Eye (tissue), 1 donor: ENCODE measurements at regions not wholly inside any gene's neighbourhood (a gene's known extent, or its start where the extent isn't known, plus 50 kb on each side); places are given as distances from the start of the nearest gene placed in this dataset.
A peak's percentile ranks its signal among the peaks of the same experiment; 100 is the strongest.
"Not testable (repeated sequence)": the region's sequence is repeated elsewhere in the genome, so short reads cannot be mapped to it uniquely, and the experiment has no call there.

ENCODE experiments used
- DNase-seq: peaks from one replicate; pipeline ENCODE4 v3.0.0-alpha.2; 2015

- DNase-seq = no peak
These were observed 90.5 kb upstream of the FHL2 start for GRCh38 chr2:105489168-105489878.

DNA sequence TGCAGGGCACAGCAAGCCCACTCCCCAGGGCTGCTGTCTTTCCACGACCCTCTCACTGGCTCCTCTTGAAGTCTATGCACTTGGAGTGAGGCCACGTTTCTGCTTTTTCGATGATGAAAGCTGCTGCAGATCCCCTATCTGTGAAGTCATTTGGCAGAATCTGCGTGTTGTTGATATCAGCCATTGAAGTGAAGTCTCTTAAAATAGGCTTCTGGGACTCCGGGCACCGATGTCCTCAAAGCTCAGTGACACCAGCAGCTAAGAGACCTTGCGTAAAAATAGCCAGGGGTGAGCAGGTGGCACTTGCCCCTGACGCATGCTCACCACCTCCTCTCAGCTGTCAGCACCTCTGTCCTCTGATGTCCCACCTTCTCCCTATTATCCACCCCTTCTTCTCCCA, 89.4 kb upstream of the FHL2 start:
- DNase-seq = no peak

DNA sequence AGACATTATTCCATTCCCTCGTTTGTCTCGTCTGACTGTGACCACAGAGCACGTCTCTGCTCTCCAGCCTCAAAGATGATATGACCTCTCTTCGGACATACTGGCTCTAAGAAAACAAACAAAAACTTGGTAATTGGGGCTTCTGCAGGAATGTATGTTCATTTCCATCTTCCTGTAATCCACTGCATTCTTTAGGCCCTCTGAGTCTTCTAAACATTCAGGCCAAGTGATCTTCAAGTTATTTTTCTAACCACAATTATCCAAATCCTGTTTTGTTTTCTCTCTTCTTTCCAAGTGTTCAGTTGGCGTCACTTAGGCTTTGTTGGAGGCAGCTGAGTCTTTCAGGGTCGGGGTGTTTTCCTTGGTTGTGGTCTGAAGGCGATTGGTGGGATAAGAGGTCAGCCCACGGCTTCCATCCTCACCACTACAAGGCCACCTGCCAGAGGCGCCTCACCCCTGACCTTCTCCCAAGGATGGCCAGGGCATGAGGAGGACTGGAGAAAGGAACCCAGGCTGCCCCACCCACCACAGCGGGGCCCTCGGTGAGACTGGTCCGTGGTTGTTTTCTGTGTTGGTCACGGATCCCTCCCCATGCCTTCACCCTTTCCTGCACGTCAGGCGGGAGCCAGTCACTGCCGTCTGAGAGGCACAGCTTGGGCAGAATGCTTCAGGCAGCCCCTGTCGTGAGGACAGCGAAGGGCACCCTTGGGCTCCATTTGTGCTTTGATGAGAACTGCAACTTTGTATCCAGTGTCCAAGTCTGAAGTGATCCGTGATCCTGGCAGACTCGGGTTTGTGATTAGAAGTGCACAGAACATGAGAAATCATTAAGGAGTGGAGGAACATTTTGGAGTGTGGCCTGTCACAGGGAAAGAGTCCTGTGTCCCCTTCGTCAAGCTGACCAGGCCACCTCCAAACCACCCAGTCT, 88.6 kb upstream of the FHL2 start:
- no peak for DNase-seq

GRCh38 chr2:105486762-105487141, 87.9 kb upstream of the FHL2 start:
- no peak for DNase-seq

GRCh38 chr2:105478670-105479069, 79.8 kb upstream of the FHL2 start:
- no peak for DNase-seq

GRCh38 chr2:105477050-105477620, 78.3 kb upstream of the FHL2 start:
- DNase-seq = not testable (repeated sequence)

DNA sequence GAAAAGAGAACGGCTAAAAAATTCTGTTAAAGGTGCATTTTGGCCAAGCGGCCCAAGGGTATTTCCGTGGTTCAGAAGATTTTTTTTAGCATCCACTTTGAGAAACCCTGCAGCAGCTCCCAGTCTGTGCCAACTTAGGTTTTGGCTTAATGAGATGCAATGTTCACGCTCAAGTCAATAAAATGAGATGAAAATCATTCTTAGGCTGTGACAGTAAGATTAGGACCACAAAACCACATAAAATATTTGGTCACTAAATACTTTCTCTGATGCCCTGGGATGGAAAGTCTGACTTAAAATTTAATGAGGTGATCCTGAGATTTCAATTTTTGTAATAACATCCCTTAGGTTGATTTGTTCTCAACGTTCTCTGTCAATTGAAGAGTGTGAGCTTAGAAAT, 74.2 kb upstream of the FHL2 start:
- DNase-seq = no peak

DNA sequence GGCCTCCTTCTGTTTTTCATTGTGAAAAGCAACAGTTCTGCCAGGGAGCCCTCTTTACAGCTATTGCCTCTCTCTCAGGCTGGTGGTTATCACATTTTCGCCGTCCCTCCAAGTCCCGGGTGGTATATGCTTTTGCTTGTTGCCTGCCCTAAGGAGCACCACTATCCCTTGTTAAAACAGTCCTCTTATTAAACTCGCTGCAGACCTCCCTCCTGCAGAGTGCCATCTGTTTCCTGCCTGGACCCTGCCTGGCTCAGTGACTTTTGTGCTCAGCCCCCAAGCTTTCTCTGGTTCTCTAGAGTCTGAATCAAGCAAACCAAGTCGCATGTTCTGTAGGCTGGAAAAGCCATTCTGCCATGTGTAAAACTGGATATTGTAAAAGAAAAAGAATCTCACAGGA, 72.1 kb upstream of the FHL2 start:
- peak; percentile 34 for DNase-seq

DNA sequence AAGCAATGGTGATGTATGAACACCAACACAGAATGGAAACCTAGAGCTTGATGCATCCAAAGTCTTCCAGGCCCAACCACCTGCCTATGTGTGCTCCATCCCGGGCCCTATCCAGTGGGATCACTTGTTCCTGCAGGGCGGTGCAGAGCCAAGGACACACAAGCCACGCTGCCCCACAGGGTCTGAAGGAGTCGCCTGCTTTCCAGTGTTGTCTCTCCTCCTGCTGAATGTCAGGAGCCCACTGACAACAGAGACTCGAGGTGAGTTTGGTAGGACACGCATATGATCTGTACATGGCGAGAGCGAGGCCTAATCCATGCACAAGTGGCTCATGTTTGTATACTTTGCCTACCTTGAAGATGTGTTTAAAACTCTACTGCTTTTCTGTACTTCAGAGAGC, 70.9 kb upstream of the FHL2 start:
- DNase-seq = no peak

DNA sequence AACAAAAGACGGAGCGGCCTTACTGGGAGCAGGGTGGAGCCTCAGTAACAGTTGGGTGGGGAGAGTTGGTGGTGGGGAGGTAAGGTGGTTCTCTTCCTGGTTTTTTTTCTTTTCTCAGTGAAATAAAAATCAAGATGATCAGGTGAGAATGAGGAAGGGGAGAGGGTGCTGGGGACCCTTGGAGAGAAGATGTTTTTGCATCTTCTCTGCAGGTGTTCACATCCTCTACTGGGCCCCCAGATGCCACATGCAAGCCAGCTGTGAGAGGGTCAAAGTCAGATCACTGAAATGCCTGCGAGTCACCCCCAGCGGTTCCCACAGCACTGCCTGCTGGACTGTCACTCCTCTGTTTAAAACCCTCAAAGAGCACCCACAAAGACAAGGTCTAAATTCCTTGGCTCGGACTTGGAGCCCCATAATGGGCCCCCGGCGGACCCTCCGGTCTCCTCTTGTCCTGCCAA, 69.8 kb upstream of the FHL2 start:
- no peak for DNase-seq

- no peak for DNase-seq
These were observed 65.5 kb upstream of the FHL2 start for GRCh38 chr2:105464325-105464724.

GRCh38 chr2:105460048-105460732, 61.3 kb upstream of the FHL2 start:
- no peak for DNase-seq

- DNase-seq = no peak
These were observed 59.2 kb upstream of the FHL2 start for GRCh38 chr2:105458076-105458475.

- no peak for DNase-seq
These were observed 56.7 kb upstream of the FHL2 start for GRCh38 chr2:105455488-105456003.

DNA sequence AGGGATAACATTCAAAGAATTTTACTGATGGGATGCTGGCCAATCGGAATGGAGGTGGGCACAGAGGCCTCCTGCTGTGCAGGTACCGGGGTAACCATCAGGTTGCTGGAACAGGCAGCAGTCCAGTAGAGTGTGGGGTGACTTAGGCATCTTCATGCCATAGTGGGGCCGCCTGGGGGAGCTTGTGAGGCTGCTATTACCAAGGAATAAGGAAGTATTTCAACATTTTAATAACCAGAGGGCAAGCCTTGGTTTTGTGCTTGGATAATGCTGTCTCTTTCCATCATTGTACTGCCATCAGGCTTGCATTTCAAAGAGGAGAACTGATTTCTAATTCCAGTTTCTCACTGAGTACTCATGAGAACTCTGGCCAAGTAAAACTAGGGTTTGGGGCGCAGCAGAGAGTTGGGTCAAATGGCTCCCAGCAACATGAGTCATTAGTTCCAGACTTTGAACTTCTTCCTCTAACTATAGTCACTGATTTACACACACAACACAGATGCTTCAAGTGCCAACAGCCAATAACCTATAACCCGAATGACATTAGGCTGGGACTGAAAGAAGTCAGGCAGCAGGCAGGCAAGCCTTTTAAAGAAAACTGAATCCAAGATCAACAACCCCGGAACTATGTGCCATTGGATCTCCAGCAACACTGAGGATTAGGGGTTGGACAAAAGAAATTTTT, 56.1 kb upstream of the FHL2 start:
- DNase-seq = no peak

GRCh38 chr2:105451571-105452166, 52.8 kb upstream of the FHL2 start:
- DNase-seq = no peak

DNA sequence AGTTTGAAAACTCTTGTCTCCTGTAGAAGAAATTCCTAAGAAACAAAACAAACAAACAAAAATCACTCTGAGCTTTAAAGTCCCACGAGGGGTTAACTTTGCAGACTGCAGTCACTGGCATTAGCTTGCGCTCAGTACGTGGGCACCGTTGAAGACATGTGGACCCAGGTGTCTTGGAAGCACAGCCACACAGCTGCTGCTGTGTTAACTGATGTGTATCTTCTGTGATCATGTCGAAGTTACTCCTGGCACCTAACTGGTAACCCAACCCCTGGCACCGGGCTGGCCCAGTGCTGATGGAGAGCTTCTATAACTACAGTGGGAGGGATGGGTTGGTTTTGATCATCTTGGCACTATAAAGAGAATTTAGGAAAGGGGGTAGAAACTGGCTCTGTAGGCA, 51.6 kb upstream of the FHL2 start:
- DNase-seq = no peak

GRCh38 chr2:105449076-105449475, 50.2 kb upstream of the FHL2 start:
- no peak for DNase-seq
